Astrocyte of the spinal cord (primary cell): ENCODE measurements at regions not wholly inside any gene's neighbourhood (a gene's known extent, or its start where the extent isn't known, plus 50 kb on each side); places are given as distances from the start of the nearest gene placed in this dataset.
A peak's percentile ranks its signal among the peaks of the same experiment; 100 is the strongest.

Source experiments
- DNase-seq: peaks from one replicate; pipeline ENCODE4 v3.0.0; 2011; ENCODE audit warnings: low read depth, low spot score
- H3K4me3 ChIP-seq: 2 replicates; pipeline ENCODE4 v1.5.1; 2011; ENCODE audit warnings: low read depth, mild to moderate bottlenecking, low read length, moderate library complexity
- CTCF ChIP-seq: IDR thresholded peaks from 2 replicates; pipeline ENCODE4 v1.5.1; 2012; ENCODE audit warnings: low read depth, mild to moderate bottlenecking, low read length, inconsistent platforms
- in situ Hi-C: cut with HindIII; loops from 2 replicates; pipeline ENCODE4 v1.10.0; 2017; ENCODE audit warnings: low sequenced_read_pairs

- no peak for TF ChIP-seq CTCF
- in situ Hi-C loops: no loop called here
- no peak overlapping the region for H3K4me3 ChIP-seq
- no peak for DNase-seq
These were observed 117.6 kb downstream of the SLC25A47 start for GRCh38 chr14:100440758-100441203.

- in situ Hi-C loops: no loop called here
- no peak for TF ChIP-seq CTCF
- DNase-seq: no peak
- no peak overlapping the region for H3K4me3 ChIP-seq
These were observed 118.3 kb downstream of the SLC25A47 start for GRCh38 chr14:100441271-100441947.

GRCh38 chr14:100442036-100442435 lies 118.9 kb downstream of the SLC25A47 start:
- in situ Hi-C loops: no loop called here
- no peak for DNase-seq
- TF ChIP-seq CTCF: no peak
- H3K4me3 ChIP-seq: no peak overlapping the region

- H3K4me3 ChIP-seq: no peak overlapping the region
- no peak for DNase-seq
- in situ Hi-C loops: no loop called here
- no peak for TF ChIP-seq CTCF
These were observed 119.7 kb downstream of the SLC25A47 start for GRCh38 chr14:100442498-100443490.

- in situ Hi-C loops: no loop called here
- H3K4me3 ChIP-seq: no peak overlapping the region
- TF ChIP-seq CTCF: no peak
- peak; percentile 35 for DNase-seq
These were observed 120.5 kb downstream of the SLC25A47 start for GRCh38 chr14:100443603-100444002.

- DNase-seq: no peak
- TF ChIP-seq CTCF: no peak
- in situ Hi-C loops: no loop called here
- H3K4me3 ChIP-seq: no peak overlapping the region
These were observed 122.4 kb downstream of the SLC25A47 start for GRCh38 chr14:100445436-100446088.
